Bone marrow (tissue), 2 donors: ENCODE measurements at regions not wholly inside any gene's neighbourhood (a gene's known extent, or its start where the extent isn't known, plus 50 kb on each side); places are given as distances from the start of the nearest gene placed in this dataset.
"Not testable (repeated sequence)": the region's sequence is repeated elsewhere in the genome, so short reads cannot be mapped to it uniquely, and the experiment has no call there.

Source experiments
- DNase-seq, 2 donors: peaks; one replicate each; lab custom pipeline; 2025; lab: John Stamatoyannopoulos, UW

- DNase-seq, result not testable (repeated sequence)
Measured at GRCh38 chr7:149995369-149996026, 121.7 kb downstream of the ATP6V0E2 start.

- DNase-seq, result not testable (repeated sequence)
Measured at GRCh38 chr7:150000780-150001599, 127.2 kb downstream of the ATP6V0E2 start.

- no peak for DNase-seq
Measured at GRCh38 chr7:150003304-150003810, 129.6 kb downstream of the ATP6V0E2 start.

GRCh38 chr7:150003973-150004372, 130.2 kb downstream of the ATP6V0E2 start:
- DNase-seq, result not testable (repeated sequence)

- DNase-seq, result not testable (repeated sequence)
Measured at GRCh38 chr7:150004843-150005242, 131.1 kb downstream of the ATP6V0E2 start.

GRCh38 chr7:150009620-150010303, 136.0 kb downstream of the ATP6V0E2 start:
- not testable (repeated sequence) for DNase-seq

GRCh38 chr7:150016651-150017189, 143.0 kb downstream of the ATP6V0E2 start:
- not testable (repeated sequence) for DNase-seq

GRCh38 chr7:150020210-150020609, 146.4 kb downstream of the ATP6V0E2 start:
- DNase-seq, result not testable (repeated sequence)

- not testable (repeated sequence) for DNase-seq
Measured at GRCh38 chr7:150024550-150025490, 151.1 kb downstream of the ATP6V0E2 start.

GRCh38 chr7:150025802-150026201, 152.0 kb downstream of the ATP6V0E2 start:
- DNase-seq, result not testable (repeated sequence)

GRCh38 chr7:150028344-150029012, 154.7 kb downstream of the ATP6V0E2 start:
- not testable (repeated sequence) for DNase-seq

- DNase-seq, result not testable (repeated sequence)
Measured at GRCh38 chr7:150029013-150029389, 155.2 kb downstream of the ATP6V0E2 start.

- DNase-seq, result not testable (repeated sequence)
Measured at GRCh38 chr7:150031733-150032132, 158.0 kb downstream of the ATP6V0E2 start.

- not testable (repeated sequence) for DNase-seq
Measured at GRCh38 chr7:150033711-150034110, 159.9 kb downstream of the ATP6V0E2 start.

- not testable (repeated sequence) for DNase-seq
Measured at GRCh38 chr7:150035769-150036168, 162.0 kb downstream of the ATP6V0E2 start.

GRCh38 chr7:150039061-150039460, 165.3 kb downstream of the ATP6V0E2 start:
- DNase-seq, result not testable (repeated sequence)

- DNase-seq, result not testable (repeated sequence)
Measured at GRCh38 chr7:150042281-150042680, 168.5 kb downstream of the ATP6V0E2 start.

- DNase-seq, result peak in 1 of 2 donors; percentile 26
Measured at GRCh38 chr7:150044771-150045170, 171.0 kb downstream of the ATP6V0E2 start.

- DNase-seq, result not testable (repeated sequence)
Measured at GRCh38 chr7:150045596-150045995, 171.8 kb downstream of the ATP6V0E2 start.
